ENCODE measurements at regions not wholly inside any gene's neighbourhood (a gene's known extent, or its start where the extent isn't known, plus 50 kb on each side); places are given as distances from the start of the nearest gene placed in this dataset.
A peak's percentile ranks its signal among the peaks of the same experiment; 100 is the strongest.

DNA sequence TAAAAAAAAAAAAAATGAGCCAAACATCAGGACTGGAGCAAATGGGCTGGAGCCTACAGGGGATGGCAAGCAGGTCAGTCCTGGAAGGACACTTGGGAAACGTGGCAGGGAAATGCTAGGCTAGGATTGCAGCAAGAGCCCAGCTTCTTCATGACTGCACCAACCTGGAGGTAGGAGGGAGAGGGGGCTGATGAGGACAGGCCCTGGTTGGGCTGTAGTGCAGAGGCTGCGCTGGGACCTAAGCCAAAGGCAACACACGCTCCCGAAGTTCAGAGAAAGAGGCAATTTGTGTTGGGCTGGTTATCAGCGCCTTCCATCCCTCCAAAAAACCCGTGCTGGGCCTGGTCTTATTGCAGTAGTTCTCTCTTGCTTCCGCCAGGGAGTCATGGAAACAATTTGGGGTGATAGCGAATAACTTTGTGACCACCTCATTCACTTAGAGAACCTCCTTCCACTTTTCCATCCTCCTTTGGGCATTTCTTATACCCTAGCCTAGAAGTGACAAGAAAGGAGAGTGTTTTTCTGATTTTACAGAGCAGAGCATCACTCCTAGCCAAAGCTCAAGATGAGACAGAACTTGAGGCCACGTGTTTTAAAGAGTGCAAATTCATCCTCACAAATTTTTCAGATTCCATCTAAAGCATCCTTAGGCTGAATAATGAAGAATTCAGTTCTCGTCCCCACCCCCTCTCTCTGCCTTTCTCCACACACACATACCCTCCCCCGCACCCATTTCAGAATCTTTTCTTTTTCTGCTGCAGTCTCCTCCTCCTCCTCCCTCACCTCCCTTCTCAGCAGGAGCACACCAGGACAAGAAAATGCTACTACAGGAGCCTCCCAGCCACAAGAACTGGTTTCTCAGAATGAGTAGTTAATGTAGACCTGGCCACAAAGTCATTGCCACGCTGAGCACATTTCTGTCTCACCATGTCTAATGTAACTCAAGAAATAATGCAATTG lies 61.3 kb upstream of the CALM2 start:
- Histone ChIP-seq H3K27me3 (ENCODE audit: control insufficient read depth in 2 of 2, insufficient read depth in 2 of 2, low read length in 2 of 2) (peaks cover 0 to 6% of the 10 kb centered on the region in 2 experiments), H3K79me2 (ENCODE audit: control insufficient read depth, insufficient read depth, low read length) (no peaks in the 10 kb centered on the region), H2AFZ (ENCODE audit: low read depth, low read length) (no peak overlapping the region), H3K27ac (ENCODE audit: insufficient read depth, low read depth, low read length) (no peak overlapping the region), H3K9ac (replicated peaks; ENCODE audit: extremely low read depth, insufficient read depth, low read length) (no peak overlapping the region), H3K4me2 (ENCODE audit: insufficient read depth, low read length) (no peak overlapping the region), H3K36me3 (ENCODE audit: control insufficient read depth in 2 of 2, extremely low read depth in 1 of 2, insufficient read depth in 2 of 2, low read length in 2 of 2) (no peaks in the 10 kb centered on the region), H3K9me3 (replicated peaks; ENCODE audit: control insufficient read depth, insufficient read depth, low read length) (no peaks in the 10 kb centered on the region), H3K4me1 (ENCODE audit: control insufficient read depth, extremely low read depth, insufficient read depth, low read length) (no peaks in the 10 kb centered on the region), H4K20me1 (replicated peaks; ENCODE audit: control insufficient read depth, extremely low read depth, insufficient read depth, low read length) (no peaks in the 10 kb centered on the region), H3K9me1 (replicated peaks; ENCODE audit: control insufficient read depth, extremely low read depth, insufficient read depth, low read length) (no peaks in the 10 kb centered on the region), H3K4me3 (replicated peaks in 1 of 3; ENCODE audit: insufficient read depth in 1 of 3, low read depth in 1 of 3, low read length in 3 of 3) (no peak overlapping the region)
- dilution Hi-C loops (cut with MboI; ENCODE audit: extremely low pct_ligation_motif_present, low sequenced_read_pairs) = no loop called here
- intact Hi-C loops (cut with micrococcal nuclease) = no loop called here
- CTCF ChIA-PET = interaction anchor here (1.4 to 1.7 kb wide), 4 partner anchors 9 to 33 kb away, joined by 4 to 7 read pairs (median 6); no protein-coding TSS in a partner anchor
- no TSS peak for BruUV-seq (replicated peaks)
- DNase-seq (ENCODE audit: low read depth, low spot score) (peak; percentile 63), FAIRE-seq (peak; percentile 62)
- TF ChIP-seq POLR2AphosphoS5 (IDR thresholded peaks at IDR 0.05; ENCODE audit: insufficient read depth, low read depth, low read length) (no peak), EZH2 (IDR thresholded peaks at IDR 0.05; ENCODE audit: borderline replicate concordance, low read depth, low read length, severe bottlenecking) (no peak)
- TF ChIP-seq, protein P1, sequence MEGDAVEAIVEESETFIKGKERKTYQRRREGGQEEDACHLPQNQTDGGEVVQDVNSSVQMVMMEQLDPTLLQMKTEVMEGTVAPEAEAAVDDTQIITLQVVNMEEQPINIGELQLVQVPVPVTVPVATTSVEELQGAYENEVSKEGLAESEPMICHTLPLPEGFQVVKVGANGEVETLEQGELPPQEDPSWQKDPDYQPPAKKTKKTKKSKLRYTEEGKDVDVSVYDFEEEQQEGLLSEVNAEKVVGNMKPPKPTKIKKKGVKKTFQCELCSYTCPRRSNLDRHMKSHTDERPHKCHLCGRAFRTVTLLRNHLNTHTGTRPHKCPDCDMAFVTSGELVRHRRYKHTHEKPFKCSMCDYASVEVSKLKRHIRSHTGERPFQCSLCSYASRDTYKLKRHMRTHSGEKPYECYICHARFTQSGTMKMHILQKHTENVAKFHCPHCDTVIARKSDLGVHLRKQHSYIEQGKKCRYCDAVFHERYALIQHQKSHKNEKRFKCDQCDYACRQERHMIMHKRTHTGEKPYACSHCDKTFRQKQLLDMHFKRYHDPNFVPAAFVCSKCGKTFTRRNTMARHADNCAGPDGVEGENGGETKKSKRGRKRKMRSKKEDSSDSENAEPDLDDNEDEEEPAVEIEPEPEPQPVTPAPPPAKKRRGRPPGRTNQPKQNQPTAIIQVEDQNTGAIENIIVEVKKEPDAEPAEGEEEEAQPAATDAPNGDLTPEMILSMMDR (IDR thresholded peaks at IDR 0.05; ENCODE audit: extremely low read depth in 1 of 2, insufficient read depth in 1 of 2, low read depth in 1 of 2, low read length in 2 of 2) = no peak
- TF ChIP-seq, protein P2, sequence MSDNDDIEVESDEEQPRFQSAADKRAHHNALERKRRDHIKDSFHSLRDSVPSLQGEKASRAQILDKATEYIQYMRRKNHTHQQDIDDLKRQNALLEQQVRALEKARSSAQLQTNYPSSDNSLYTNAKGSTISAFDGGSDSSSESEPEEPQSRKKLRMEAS (IDR thresholded peaks at IDR 0.05; ENCODE audit: insufficient read depth, insufficient read length) = no peak
- POLR2A ChIA-PET = no interaction called here
